Keratinocyte (primary cell): ENCODE measurements at regions not wholly inside any gene's neighbourhood (a gene's known extent, or its start where the extent isn't known, plus 50 kb on each side); places are given as distances from the start of the nearest gene placed in this dataset.

ENCODE experiments used
- DNase-seq: peaks from one replicate; pipeline ENCODE4 v3.0.0-alpha.2; 2011; ENCODE audit warnings: low read depth, missing footprints, low spot score
- FAIRE-seq: peaks from 2 replicates; lab custom pipeline; 2011; peaks lifted over from hg19 to GRCh38; lab: Jason Lieb, UNC
- H2AFZ ChIP-seq: 2 replicates; pipeline ENCODE4 v1.6.0; 2012; ENCODE audit warnings: low read length, control low read depth, inconsistent platforms; ENCODE audit not compliant: control insufficient read depth
- H3K27ac ChIP-seq: 2 replicates; pipeline ENCODE4 v1.5.1; 2011; ENCODE audit warnings: low read length; ENCODE audit not compliant: control insufficient read depth, insufficient read depth
- H3K27me3 ChIP-seq: 3 replicates; pipeline ENCODE4 v1.6.0; 2011; ENCODE audit warnings: low read length; ENCODE audit not compliant: control insufficient read depth, insufficient read depth; ENCODE audit errors: extremely low read depth
- H3K36me3 ChIP-seq, 2 experiments: 2 replicates in 1 of 2; 3 replicates in 1 of 2; pipeline ENCODE4 v1.5.1; 2011; ENCODE audit warnings: low read length in 2 of 2, mild to moderate bottlenecking in 1 of 2; ENCODE audit not compliant: control insufficient read depth in 2 of 2, insufficient read depth in 2 of 2; ENCODE audit errors: extremely low read depth in 1 of 2
- H3K4me1 ChIP-seq: 3 replicates; pipeline ENCODE4 v1.5.1; 2011; ENCODE audit warnings: low read length; ENCODE audit not compliant: control insufficient read depth, insufficient read depth; ENCODE audit errors: extremely low read depth
- H3K4me2 ChIP-seq: 3 replicates; pipeline ENCODE4 v1.6.0; 2011; ENCODE audit warnings: low read depth, low read length; ENCODE audit not compliant: control insufficient read depth, insufficient read depth; ENCODE audit errors: extremely low read depth
- H3K4me3 ChIP-seq, 3 experiments: fragments of 200-600 bp in 1 of 3; sonication (generic) in 1 of 3; 2 replicates in 2 of 3; 3 replicates in 1 of 3; pipeline ENCODE4 v1.5.1; 2011 to 2016; ENCODE audit warnings: low read length in 3 of 3, mild to moderate bottlenecking in 3 of 3, control low read depth in 2 of 3, inconsistent platforms in 1 of 3, low read depth in 1 of 3, mixed read lengths in 1 of 3, mixed run types in 1 of 3, moderate library complexity in 1 of 3; ENCODE audit not compliant: control insufficient read depth in 2 of 3, insufficient read depth in 2 of 3; ENCODE audit errors: extremely low read depth in 1 of 3
- H3K79me2 ChIP-seq: 2 replicates; pipeline ENCODE4 v1.6.0; 2012; ENCODE audit warnings: low read length; ENCODE audit not compliant: control insufficient read depth, insufficient read depth
- H3K9ac ChIP-seq: 3 replicates; pipeline ENCODE4 v1.6.0; 2011; ENCODE audit warnings: low read length; ENCODE audit not compliant: control insufficient read depth, insufficient read depth; ENCODE audit errors: extremely low read depth
- H3K9me1 ChIP-seq: 3 replicates; pipeline ENCODE4 v1.6.0; 2011; ENCODE audit warnings: low read length; ENCODE audit not compliant: control insufficient read depth, insufficient read depth; ENCODE audit errors: extremely low read depth
- H3K9me3 ChIP-seq: 2 replicates; pipeline ENCODE4 v1.5.1; 2012; ENCODE audit warnings: low read depth, low read length; ENCODE audit not compliant: control insufficient read depth
- H4K20me1 ChIP-seq: 3 replicates; pipeline ENCODE4 v1.6.0; 2011; ENCODE audit warnings: low read length; ENCODE audit not compliant: control insufficient read depth, insufficient read depth; ENCODE audit errors: extremely low read depth
- CTCF ChIP-seq, 3 experiments: IDR thresholded peaks in 1 of 3; conservative IDR thresholded peaks in 1 of 3; optimal IDR thresholded peaks in 1 of 3; 2 replicates in 2 of 3; 3 replicates in 1 of 3; pipeline versions ENCODE3 to v1.5.1; 2011; ENCODE audit warnings: low read length in 3 of 3, mild to moderate bottlenecking in 3 of 3, moderate library complexity in 2 of 3, control low read depth in 1 of 3, inconsistent platforms in 1 of 3; ENCODE audit not compliant: insufficient read depth in 2 of 3; ENCODE audit errors: extremely low read depth in 1 of 3
- EZH2 ChIP-seq: IDR thresholded peaks from one replicate; pipeline ENCODE4 v1.6.1; 2012; ENCODE audit warnings: inconsistent platforms, mild to moderate bottlenecking, low read length, moderate library complexity
- dilution Hi-C: fragments of 300-500 bp; cut with MboI; formaldehyde crosslinking; loops from one replicate; pipeline ENCODE4 v1.7.0; 2020; ENCODE audit warnings: low sequenced_read_pairs; ENCODE audit not compliant: extremely low pct_ligation_motif_present

GRCh38 chr9:13027879-13028278 lies 251.6 kb downstream of the MPDZ start:
- dilution Hi-C loops: no loop called here
- H3K79me2 ChIP-seq: no peaks in the 10 kb centered on the region
- FAIRE-seq (peak; percentile 58), DNase-seq (no peak)
- H3K9me3 ChIP-seq: no peaks in the 10 kb centered on the region
- H3K9me1 ChIP-seq: no peaks in the 10 kb centered on the region
- TF ChIP-seq EZH2: no peak
- no peak for TF ChIP-seq CTCF (optimal IDR thresholded peaks at IDR 0.05 in 1 of 3, IDR thresholded peaks at IDR 0.05 in 1 of 3, conservative IDR thresholded peaks at IDR 0.05 in 1 of 3; ENCODE audit: extremely low read depth in 1 of 3, insufficient read depth in 2 of 3, low read length in 3 of 3)
- no peak overlapping the region for H3K9ac ChIP-seq
- H3K27me3 ChIP-seq: no peaks in the 10 kb centered on the region
- H3K4me2 ChIP-seq: peak overlapping the region; percentile 33
- no peak overlapping the region for H2AFZ ChIP-seq
- no peak overlapping the region for H3K27ac ChIP-seq
- H3K4me1 ChIP-seq: peaks cover 19% of the 10 kb centered on the region
- H4K20me1 ChIP-seq: no peaks in the 10 kb centered on the region
- H3K36me3 ChIP-seq: no peaks in the 10 kb centered on the region
- H3K4me3 ChIP-seq: no peak overlapping the region

- no peak for TF ChIP-seq CTCF (optimal IDR thresholded peaks at IDR 0.05 in 1 of 3, IDR thresholded peaks at IDR 0.05 in 1 of 3, conservative IDR thresholded peaks at IDR 0.05 in 1 of 3; ENCODE audit: extremely low read depth in 1 of 3, insufficient read depth in 2 of 3, low read length in 3 of 3)
- no peak for TF ChIP-seq EZH2
- Histone ChIP-seq H3K4me1 (peaks cover 18% of the 10 kb centered on the region), H3K79me2 (no peaks in the 10 kb centered on the region), H4K20me1 (no peaks in the 10 kb centered on the region), H3K27ac (no peak overlapping the region), H3K4me2 (no peak overlapping the region), H3K9me1 (no peaks in the 10 kb centered on the region), H3K36me3 (no peaks in the 10 kb centered on the region), H3K9ac (no peak overlapping the region), H3K9me3 (no peaks in the 10 kb centered on the region), H3K27me3 (no peaks in the 10 kb centered on the region), H3K4me3 (no peak overlapping the region), H2AFZ (no peak overlapping the region)
- DNase-seq (no peak), FAIRE-seq (no peak)
- dilution Hi-C loops: loop anchor here (5.0 kb wide), 1 partner anchor 55 kb away; no protein-coding TSS in a partner anchor
These were observed 246.9 kb downstream of the MPDZ start for GRCh38 chr9:13032585-13032984.
